ENCODE measurements at regions not wholly inside any gene's neighbourhood (a gene's known extent, or its start where the extent isn't known, plus 50 kb on each side); places are given as distances from the start of the nearest gene placed in this dataset.

- BruUV-seq (replicated peaks), result no TSS peak
- FAIRE-seq, result no peak
- ATAC-seq, result no peak
- Histone ChIP-seq H3K4me2 (ENCODE audit: low read depth, low read length) (no peak overlapping the region), H3K9ac (ENCODE audit: insufficient read depth, low read depth, low read length) (no peak overlapping the region), H4K20me1 (ENCODE audit: insufficient read depth, low read length) (no peaks in the 10 kb centered on the region), H3K27me3 (ENCODE audit: control insufficient read depth in 1 of 2, insufficient read depth in 2 of 2, low read length in 2 of 2) (peaks cover 0 to 33% of the 10 kb centered on the region in 2 experiments; a peak in 2 of 5 replicates), H3K4me3 (replicated peaks in 1 of 3; ENCODE audit: insufficient read depth in 1 of 3, low read depth in 2 of 3, low read length in 3 of 3) (no peak overlapping the region), H2AFZ (ENCODE audit: low read length) (no peak overlapping the region), H3K36me3 (replicated peaks in 1 of 2; ENCODE audit: control insufficient read depth in 1 of 2, insufficient read depth in 2 of 2, low read length in 2 of 2) (no peaks in the 10 kb centered on the region), H3K9me3 (ENCODE audit: low read length) (no peaks in the 10 kb centered on the region), H3K4me1 (ENCODE audit: insufficient read depth, low read length) (no peaks in the 10 kb centered on the region; the same call in 1 of the 2 replicates), H3K27ac (ENCODE audit: extremely low read length, insufficient read depth, low read length) (no peak overlapping the region), H3K79me2 (ENCODE audit: insufficient read depth, low read length) (no peaks in the 10 kb centered on the region)
- CTCF ChIA-PET (ENCODE audit: low intra/inter-chr PET ratio, low total read pairs), result no interaction called here
- DNase-seq (ENCODE audit: low spot score), result no peak
- 18% methylated on average over 6 of the region's 6 CpGs for WGBS (ENCODE audit: low lambda C conversion rate)
- in situ Hi-C loops (cut with HindIII; ENCODE audit: extremely low pct_ligation_motif_present, low pct_unique_long_range_greater_than_20kb), result no loop called here
- POLR2A ChIA-PET, result no interaction called here
- TF ChIP-seq MAFK (conservative IDR thresholded peaks at IDR 0.05 in 1 of 2, IDR thresholded peaks at IDR 0.05 in 1 of 2; ENCODE audit: low read length in 2 of 2), result 0 out of 4 replicates have a peak, but pooled peaks of 1 of the 2 experiments have one; percentile 12
- no peak for TF ChIP-seq NCOA1 (CRISPR knock-in tag; IDR thresholded peaks at IDR 0.05)
- intact Hi-C loops (cut with micrococcal nuclease; ENCODE audit: unreplicated experiment), result no loop called here
Observed at GRCh38 chr10:6312636-6313035, 109.9 kb downstream of the PFKFB3 start.

GRCh38 chr10:6313111-6313895, 110.6 kb downstream of the PFKFB3 start:
- in situ Hi-C loops (cut with HindIII; ENCODE audit: extremely low pct_ligation_motif_present, low pct_unique_long_range_greater_than_20kb) (no loop called here), intact Hi-C loops (cut with micrococcal nuclease; ENCODE audit: unreplicated experiment) (no loop called here)
- CTCF ChIA-PET (ENCODE audit: low intra/inter-chr PET ratio, low total read pairs), result no interaction called here
- ATAC-seq (no peak), DNase-seq (ENCODE audit: low spot score) (no peak), FAIRE-seq (no peak)
- Histone ChIP-seq H4K20me1 (ENCODE audit: insufficient read depth, low read length) (no peaks in the 10 kb centered on the region), H3K4me3 (replicated peaks in 1 of 3; ENCODE audit: insufficient read depth in 1 of 3, low read depth in 2 of 3, low read length in 3 of 3) (no peak overlapping the region), H2AFZ (ENCODE audit: low read length) (no peak overlapping the region), H3K9ac (ENCODE audit: insufficient read depth, low read depth, low read length) (no peak overlapping the region), H3K79me2 (ENCODE audit: insufficient read depth, low read length) (no peaks in the 10 kb centered on the region), H3K4me2 (ENCODE audit: low read depth, low read length) (no peak overlapping the region), H3K9me3 (ENCODE audit: low read length) (no peaks in the 10 kb centered on the region), H3K27me3 (ENCODE audit: control insufficient read depth in 1 of 2, insufficient read depth in 2 of 2, low read length in 2 of 2) (peaks cover 0 to 39% of the 10 kb centered on the region in 2 experiments; a peak in 2 of 5 replicates), H3K4me1 (ENCODE audit: insufficient read depth, low read length) (no peaks in the 10 kb centered on the region; the same call in 1 of the 2 replicates), H3K36me3 (replicated peaks in 1 of 2; ENCODE audit: control insufficient read depth in 1 of 2, insufficient read depth in 2 of 2, low read length in 2 of 2) (no peaks in the 10 kb centered on the region), H3K27ac (ENCODE audit: extremely low read length, insufficient read depth, low read length) (no peak overlapping the region)
- TF ChIP-seq MAFK (conservative IDR thresholded peaks at IDR 0.05 in 1 of 2, IDR thresholded peaks at IDR 0.05 in 1 of 2; ENCODE audit: low read length in 2 of 2), result peak; percentile 85 to 93
- TF ChIP-seq MAFF (IDR thresholded peaks at IDR 0.05; ENCODE audit: low read depth, low read length), result peak; percentile 87
- no peak for TF ChIP-seq ZEB1 (IDR thresholded peaks at IDR 0.05; ENCODE audit: insufficient replicate concordance, low read depth)
- 54% methylated on average over 12 of the region's 12 CpGs for WGBS (ENCODE audit: low lambda C conversion rate)
- POLR2A ChIA-PET, result no interaction called here
- BruUV-seq (replicated peaks), result no TSS peak
